ENCODE measurements at regions not wholly inside any gene's neighbourhood (a gene's known extent, or its start where the extent isn't known, plus 50 kb on each side); places are given as distances from the start of the nearest gene placed in this dataset.

DNA sequence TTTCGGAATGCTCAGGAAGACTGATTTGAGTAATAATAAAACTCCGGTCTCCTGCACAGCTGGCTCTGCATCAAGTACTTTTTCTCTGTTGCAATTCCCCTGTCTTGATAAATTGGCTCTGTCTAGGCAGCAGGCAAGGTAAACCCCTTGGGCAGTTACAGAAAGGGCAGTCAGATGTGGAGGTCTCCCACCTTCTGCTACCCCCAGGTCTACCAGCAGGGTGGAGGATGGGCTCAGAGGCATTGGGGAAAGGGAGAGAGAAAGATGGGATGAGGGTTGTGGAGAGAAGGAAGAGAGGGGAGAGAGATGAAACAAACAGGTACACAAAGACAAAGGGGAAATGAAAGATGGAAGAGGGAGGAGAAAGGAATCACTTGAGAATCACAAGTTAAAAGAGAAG lies 156.8 kb downstream of the MIS18A start:
- no peak overlapping the region for H3K27ac Mint-ChIP-seq (ENCODE audit: unreplicated experiment)
- no peak for DNase-seq (ENCODE audit: low read depth)
- no peaks in the 10 kb centered on the region for H3K36me3 ChIP-seq (ENCODE audit: insufficient read depth, low read length)
- H4K20me1 ChIP-seq (ENCODE audit: insufficient read depth, low read length) = no peaks in the 10 kb centered on the region
- H3K9ac ChIP-seq (ENCODE audit: low read length) = no peak overlapping the region
- H3K9me3 Mint-ChIP-seq (ENCODE audit: unreplicated experiment) = no peaks in the 10 kb centered on the region
- no peak overlapping the region for H2AFZ ChIP-seq (ENCODE audit: low read depth, low read length)
- H3K4me2 ChIP-seq (ENCODE audit: low read length) = no peak overlapping the region
- no peaks in the 10 kb centered on the region for H3K36me3 Mint-ChIP-seq (ENCODE audit: low read depth, unreplicated experiment)
- H3K9me3 ChIP-seq (ENCODE audit: insufficient read depth, low read depth, low read length) = no peaks in the 10 kb centered on the region
- no peaks in the 10 kb centered on the region for H3K79me2 ChIP-seq (ENCODE audit: insufficient read depth, low read length)
- FAIRE-seq = no peak
- no peaks in the 10 kb centered on the region for H3K4me1 ChIP-seq (ENCODE audit: insufficient read depth, low read length)
- no peaks in the 10 kb centered on the region for H3K4me1 Mint-ChIP-seq (ENCODE audit: low read depth, unreplicated experiment)
- H3K27ac ChIP-seq (ENCODE audit: low read depth, low read length) = no peak overlapping the region
- TF ChIP-seq EZH2 (IDR thresholded peaks at IDR 0.05; ENCODE audit: insufficient read depth, low read length) = no peak
- TF ChIP-seq, protein P1, sequence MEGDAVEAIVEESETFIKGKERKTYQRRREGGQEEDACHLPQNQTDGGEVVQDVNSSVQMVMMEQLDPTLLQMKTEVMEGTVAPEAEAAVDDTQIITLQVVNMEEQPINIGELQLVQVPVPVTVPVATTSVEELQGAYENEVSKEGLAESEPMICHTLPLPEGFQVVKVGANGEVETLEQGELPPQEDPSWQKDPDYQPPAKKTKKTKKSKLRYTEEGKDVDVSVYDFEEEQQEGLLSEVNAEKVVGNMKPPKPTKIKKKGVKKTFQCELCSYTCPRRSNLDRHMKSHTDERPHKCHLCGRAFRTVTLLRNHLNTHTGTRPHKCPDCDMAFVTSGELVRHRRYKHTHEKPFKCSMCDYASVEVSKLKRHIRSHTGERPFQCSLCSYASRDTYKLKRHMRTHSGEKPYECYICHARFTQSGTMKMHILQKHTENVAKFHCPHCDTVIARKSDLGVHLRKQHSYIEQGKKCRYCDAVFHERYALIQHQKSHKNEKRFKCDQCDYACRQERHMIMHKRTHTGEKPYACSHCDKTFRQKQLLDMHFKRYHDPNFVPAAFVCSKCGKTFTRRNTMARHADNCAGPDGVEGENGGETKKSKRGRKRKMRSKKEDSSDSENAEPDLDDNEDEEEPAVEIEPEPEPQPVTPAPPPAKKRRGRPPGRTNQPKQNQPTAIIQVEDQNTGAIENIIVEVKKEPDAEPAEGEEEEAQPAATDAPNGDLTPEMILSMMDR (IDR thresholded peaks at IDR 0.05; ENCODE audit: insufficient read depth, low read depth, low read length) = no peak
- H3K27me3 Mint-ChIP-seq (ENCODE audit: low read depth, unreplicated experiment) = no peaks in the 10 kb centered on the region
- no peaks in the 10 kb centered on the region for H3K27me3 ChIP-seq (ENCODE audit: insufficient read depth, low read length)
- no peak overlapping the region for H3K4me3 ChIP-seq (ENCODE audit: insufficient read depth, low read depth, low read length)
- H3K4me3 Mint-ChIP-seq (ENCODE audit: unreplicated experiment) = no peak overlapping the region

DNA sequence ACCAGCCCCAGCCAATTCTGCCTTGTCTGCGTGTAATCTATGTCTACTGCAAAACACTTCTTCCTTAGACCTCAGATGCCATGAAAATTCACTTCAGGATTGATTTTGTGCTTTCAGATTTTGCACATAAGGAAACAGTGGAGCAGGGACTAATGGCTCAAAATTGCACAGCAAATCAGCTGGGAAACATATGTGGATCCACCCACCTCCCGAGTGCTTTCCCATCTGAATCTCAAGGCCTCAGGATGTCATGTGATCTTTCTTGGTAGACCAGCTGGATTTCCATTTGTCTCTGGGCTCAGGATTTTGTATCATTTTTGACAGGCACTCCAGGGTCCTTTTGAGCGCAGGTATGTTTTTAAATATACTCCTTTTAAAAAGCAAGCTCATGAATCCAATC lies 158.6 kb downstream of the MIS18A start:
- DNase-seq (ENCODE audit: low read depth) (no peak), FAIRE-seq (no peak)
- H4K20me1 ChIP-seq (ENCODE audit: insufficient read depth, low read length) = no peaks in the 10 kb centered on the region
- H3K4me3 ChIP-seq (ENCODE audit: insufficient read depth, low read depth, low read length) = no peak overlapping the region
- no peaks in the 10 kb centered on the region for H3K79me2 ChIP-seq (ENCODE audit: insufficient read depth, low read length)
- H2AFZ ChIP-seq (ENCODE audit: low read depth, low read length) = no peak overlapping the region
- no peaks in the 10 kb centered on the region for H3K4me1 ChIP-seq (ENCODE audit: insufficient read depth, low read length)
- no peak overlapping the region for H3K4me2 ChIP-seq (ENCODE audit: low read length)
- no peak overlapping the region for H3K27ac ChIP-seq (ENCODE audit: low read depth, low read length)
- H3K4me1 Mint-ChIP-seq (ENCODE audit: low read depth, unreplicated experiment) = no peaks in the 10 kb centered on the region
- H3K9me3 ChIP-seq (ENCODE audit: insufficient read depth, low read depth, low read length) = no peaks in the 10 kb centered on the region
- peaks cover 2% of the 10 kb centered on the region for H3K9me3 Mint-ChIP-seq (ENCODE audit: unreplicated experiment)
- H3K27me3 ChIP-seq (ENCODE audit: insufficient read depth, low read length) = no peaks in the 10 kb centered on the region
- H3K27ac Mint-ChIP-seq (ENCODE audit: unreplicated experiment) = no peak overlapping the region
- TF ChIP-seq, protein P1 (IDR thresholded peaks at IDR 0.05; ENCODE audit: insufficient read depth, low read depth, low read length) = no peak
- no peak for TF ChIP-seq EZH2 (IDR thresholded peaks at IDR 0.05; ENCODE audit: insufficient read depth, low read length)
- no peaks in the 10 kb centered on the region for H3K36me3 ChIP-seq (ENCODE audit: insufficient read depth, low read length)
- no peaks in the 10 kb centered on the region for H3K27me3 Mint-ChIP-seq (ENCODE audit: low read depth, unreplicated experiment)
- no peaks in the 10 kb centered on the region for H3K36me3 Mint-ChIP-seq (ENCODE audit: low read depth, unreplicated experiment)
- H3K4me3 Mint-ChIP-seq (ENCODE audit: unreplicated experiment) = no peak overlapping the region
- H3K9ac ChIP-seq (ENCODE audit: low read length) = no peak overlapping the region

DNA sequence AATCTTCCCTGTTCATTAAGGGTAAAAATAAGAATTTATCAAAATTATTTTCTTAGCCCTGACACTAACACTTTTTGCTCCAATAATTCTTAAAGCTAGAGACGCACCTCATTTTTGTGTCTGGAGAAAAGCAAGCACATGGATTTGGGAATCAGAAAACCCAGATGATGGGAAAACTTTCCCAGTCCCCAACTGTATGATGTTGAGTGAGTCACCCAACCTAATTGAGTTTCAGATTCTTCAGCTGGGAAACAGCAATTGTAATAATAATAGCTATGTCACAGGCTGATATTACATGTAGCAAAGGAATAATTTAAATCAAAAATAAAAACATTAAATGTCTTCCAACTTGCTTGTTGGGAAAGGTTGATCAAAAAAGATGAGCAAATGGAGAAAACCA lies 159.0 kb downstream of the MIS18A start:
- no peak overlapping the region for H2AFZ ChIP-seq (ENCODE audit: low read depth, low read length)
- FAIRE-seq (no peak), DNase-seq (ENCODE audit: low read depth) (no peak)
- H3K9me3 Mint-ChIP-seq (ENCODE audit: unreplicated experiment) = peaks cover 2% of the 10 kb centered on the region
- H3K4me2 ChIP-seq (ENCODE audit: low read length) = no peak overlapping the region
- no peak overlapping the region for H3K9ac ChIP-seq (ENCODE audit: low read length)
- no peak overlapping the region for H3K27ac Mint-ChIP-seq (ENCODE audit: unreplicated experiment)
- no peaks in the 10 kb centered on the region for H4K20me1 ChIP-seq (ENCODE audit: insufficient read depth, low read length)
- no peak overlapping the region for H3K4me3 Mint-ChIP-seq (ENCODE audit: unreplicated experiment)
- no peaks in the 10 kb centered on the region for H3K4me1 Mint-ChIP-seq (ENCODE audit: low read depth, unreplicated experiment)
- no peak overlapping the region for H3K27ac ChIP-seq (ENCODE audit: low read depth, low read length)
- no peaks in the 10 kb centered on the region for H3K79me2 ChIP-seq (ENCODE audit: insufficient read depth, low read length)
- peaks cover 3% of the 10 kb centered on the region for H3K27me3 Mint-ChIP-seq (ENCODE audit: low read depth, unreplicated experiment)
- H3K4me3 ChIP-seq (ENCODE audit: insufficient read depth, low read depth, low read length) = no peak overlapping the region
- H3K36me3 ChIP-seq (ENCODE audit: insufficient read depth, low read length) = no peaks in the 10 kb centered on the region
- no peaks in the 10 kb centered on the region for H3K36me3 Mint-ChIP-seq (ENCODE audit: low read depth, unreplicated experiment)
- TF ChIP-seq EZH2 (IDR thresholded peaks at IDR 0.05; ENCODE audit: insufficient read depth, low read length) = no peak
- TF ChIP-seq, protein P1 (IDR thresholded peaks at IDR 0.05; ENCODE audit: insufficient read depth, low read depth, low read length) = no peak
- H3K27me3 ChIP-seq (ENCODE audit: insufficient read depth, low read length) = no peaks in the 10 kb centered on the region
- H3K4me1 ChIP-seq (ENCODE audit: insufficient read depth, low read length) = no peaks in the 10 kb centered on the region
- H3K9me3 ChIP-seq (ENCODE audit: insufficient read depth, low read depth, low read length) = no peaks in the 10 kb centered on the region
